Activated T-helper 1 cell treated with Interleukin-2 at 50 U/mL for 16 hours (primary cell): ENCODE measurements at regions not wholly inside any gene's neighbourhood (a gene's known extent, or its start where the extent isn't known, plus 50 kb on each side); places are given as distances from the start of the nearest gene placed in this dataset.
"Not testable (repeated sequence)": the region's sequence is repeated elsewhere in the genome, so short reads cannot be mapped to it uniquely, and the experiment has no call there.

Experiments used
- DNase-seq: peaks from one replicate; pipeline ENCODE4 v3.0.0-alpha.2; 2020; ENCODE audit warnings: low read depth

DNA sequence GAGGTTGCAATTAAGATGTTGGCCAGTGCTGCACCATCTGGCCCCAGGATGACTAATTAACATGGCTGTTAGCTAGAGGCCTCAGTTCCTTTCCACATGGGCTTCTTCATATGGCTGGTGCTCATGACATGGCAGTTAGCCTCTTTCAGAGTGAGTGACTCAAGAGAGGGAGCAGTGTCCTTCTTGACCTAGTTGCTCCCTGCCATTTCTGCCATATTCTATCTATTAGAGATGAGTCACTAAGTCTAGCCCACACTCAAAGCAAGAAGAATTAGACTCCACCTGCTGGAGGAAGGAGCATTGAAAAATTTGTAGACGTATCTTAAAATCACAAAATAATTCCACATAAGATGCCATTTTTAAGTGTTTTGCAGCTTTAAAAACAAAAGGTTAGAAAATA is 651.2 kb upstream of the CCNG1 start:
- no peak for DNase-seq

- DNase-seq: no peak
These were observed 640.9 kb upstream of the CCNG1 start for GRCh38 chr5:162796507-162796906.

- no peak for DNase-seq
These were observed 637.1 kb upstream of the CCNG1 start for GRCh38 chr5:162800301-162800700.

GRCh38 chr5:162801235-162801634 is 636.2 kb upstream of the CCNG1 start:
- no peak for DNase-seq

GRCh38 chr5:162806195-162806594 is 631.2 kb upstream of the CCNG1 start:
- no peak for DNase-seq

DNA sequence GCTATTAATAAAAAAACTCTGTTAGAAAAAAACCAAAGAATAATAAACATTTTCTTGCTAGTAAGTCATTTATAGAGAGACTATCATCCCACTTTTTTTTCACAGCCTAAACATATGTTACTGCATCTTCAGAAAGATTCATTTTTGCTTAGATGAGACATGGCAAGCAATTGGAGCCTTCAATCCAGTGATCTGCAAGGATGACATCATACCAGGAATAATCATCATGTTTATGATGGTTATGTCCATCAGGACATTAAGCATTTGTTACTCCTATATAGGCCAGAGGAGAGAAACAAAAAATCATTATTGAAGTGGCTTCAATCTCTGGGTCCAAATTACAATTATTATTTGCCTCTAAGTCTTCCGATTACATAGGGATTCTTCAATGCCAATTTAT is 626.3 kb upstream of the CCNG1 start:
- DNase-seq: no peak

DNA sequence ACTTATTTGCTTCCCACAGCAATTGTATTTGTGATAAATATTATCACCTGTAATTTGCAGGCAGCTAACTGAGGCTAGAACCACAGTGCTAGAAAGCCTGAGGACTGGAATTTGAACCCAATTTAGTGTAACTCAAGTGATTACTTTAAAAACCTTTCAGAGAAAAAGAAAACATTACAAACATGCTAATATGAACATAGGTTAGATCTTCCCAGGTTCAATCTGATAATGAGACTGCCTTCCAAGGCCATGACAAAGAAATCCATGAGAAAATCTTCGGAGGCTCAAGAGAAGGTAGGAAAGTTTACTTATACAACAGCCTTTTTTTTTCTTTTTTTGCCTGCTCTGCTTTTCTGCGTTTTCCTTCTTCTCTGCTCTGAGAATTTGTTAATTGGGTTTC is 620.6 kb upstream of the CCNG1 start:
- DNase-seq: no peak

DNA sequence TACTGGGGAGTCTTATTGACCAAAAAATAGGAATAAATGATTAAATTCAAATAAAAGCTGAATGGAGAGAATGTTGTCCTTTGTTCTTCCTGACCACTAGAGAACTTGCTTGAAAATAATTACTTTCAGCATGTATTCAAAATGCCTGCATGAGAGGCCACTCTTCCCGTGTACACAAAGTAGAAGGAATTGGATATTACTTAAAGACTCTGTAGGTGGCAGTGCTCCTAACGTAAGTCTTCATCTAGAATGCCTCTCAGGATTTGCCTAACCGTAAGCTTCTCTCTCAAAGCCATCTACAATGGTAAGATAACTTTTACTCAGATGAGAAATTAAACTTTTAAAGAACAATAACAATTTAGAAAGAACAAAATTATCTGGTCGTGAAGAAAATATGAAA is 620.0 kb upstream of the CCNG1 start:
- no peak for DNase-seq

- DNase-seq: not testable (repeated sequence)
These were observed 615.7 kb upstream of the CCNG1 start for GRCh38 chr5:162821664-162822063.

DNA sequence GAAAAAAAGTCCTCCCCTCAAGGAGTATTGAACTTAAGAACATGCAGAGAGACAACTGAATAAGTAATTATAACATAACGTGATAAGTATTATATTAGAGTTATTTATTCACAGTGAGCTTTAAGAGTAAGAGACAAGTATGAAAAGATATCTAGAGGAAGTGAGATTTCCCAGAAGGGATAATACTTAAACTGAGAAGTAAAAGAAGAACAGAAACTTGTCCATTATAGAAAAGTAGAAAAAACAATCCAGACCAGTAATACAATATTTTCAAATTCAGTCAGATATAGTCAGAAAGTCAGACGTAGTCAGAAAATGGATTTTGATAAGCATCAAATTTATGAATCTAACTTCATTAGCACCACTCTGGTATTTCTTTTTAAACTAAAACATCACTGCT is 613.0 kb upstream of the CCNG1 start:
- DNase-seq: no peak

GRCh38 chr5:162837155-162837554 is 600.2 kb upstream of the CCNG1 start:
- DNase-seq: no peak

GRCh38 chr5:162842727-162843126 is 594.7 kb upstream of the CCNG1 start:
- DNase-seq: no peak

- no peak for DNase-seq
These were observed 585.3 kb upstream of the CCNG1 start for GRCh38 chr5:162852134-162852533.

- no peak for DNase-seq
These were observed 578.6 kb upstream of the CCNG1 start for GRCh38 chr5:162858770-162859169.

- no peak for DNase-seq
These were observed 566.4 kb upstream of the CCNG1 start for GRCh38 chr5:162870966-162871365.

DNA sequence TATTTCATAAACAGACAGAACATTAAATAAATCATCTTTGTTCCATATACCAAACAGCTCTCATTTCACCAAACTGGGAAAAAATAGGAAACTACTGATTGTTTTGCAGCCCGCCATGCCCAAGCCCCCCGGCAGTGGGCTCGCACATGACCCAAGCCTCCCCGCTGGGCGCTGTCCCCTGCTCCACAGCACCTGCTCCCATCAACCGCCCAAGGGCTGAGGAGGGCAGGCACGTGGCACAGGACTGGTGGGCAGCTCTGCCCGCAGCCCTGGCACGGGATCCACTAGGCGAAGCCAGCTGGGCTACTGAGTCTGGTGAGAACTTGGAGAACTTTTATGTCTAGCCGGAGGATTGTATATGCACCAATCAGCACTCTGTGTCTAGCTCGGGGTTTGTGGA is 554.8 kb upstream of the CCNG1 start:
- DNase-seq: no peak

DNA sequence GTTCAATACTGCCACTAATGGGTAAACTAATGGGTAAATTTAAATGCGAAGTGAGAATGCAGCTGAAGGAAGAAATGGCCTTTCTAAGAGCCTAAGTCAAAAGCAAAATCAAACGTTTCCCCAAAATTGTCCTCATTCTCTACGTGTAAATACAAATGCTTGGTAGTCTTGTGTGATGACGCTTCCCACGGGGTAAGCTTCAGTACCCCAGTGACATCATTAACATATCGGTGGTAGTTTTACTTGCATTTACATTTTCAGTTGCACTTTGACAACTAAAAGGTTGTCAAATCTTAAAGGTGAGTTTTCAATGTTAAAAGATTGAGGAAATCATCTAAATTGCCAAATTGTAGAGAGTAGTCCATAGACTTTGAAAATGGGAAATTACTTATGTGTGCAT is 550.7 kb upstream of the CCNG1 start:
- no peak for DNase-seq

DNA sequence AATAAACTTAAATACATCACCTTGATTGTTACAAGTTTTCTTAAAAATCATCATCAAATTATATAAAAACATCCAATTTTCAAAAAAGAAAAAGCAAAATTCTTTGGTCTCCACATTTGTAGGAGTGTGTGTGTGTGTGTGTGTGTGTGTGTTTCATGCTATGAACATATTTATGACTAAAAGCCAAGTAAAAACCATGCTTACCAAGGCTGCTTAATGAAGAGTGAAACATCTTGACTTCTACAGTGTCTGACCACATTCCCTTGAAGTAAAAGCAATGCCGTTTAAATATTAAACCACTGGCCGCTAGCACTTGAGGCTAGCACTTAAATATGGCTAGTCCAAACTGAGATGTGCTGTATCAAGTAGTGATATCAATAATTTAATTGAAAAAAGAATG is 549.1 kb upstream of the CCNG1 start:
- DNase-seq: no peak

GRCh38 chr5:162911873-162912272 is 525.5 kb upstream of the CCNG1 start:
- no peak for DNase-seq

DNA sequence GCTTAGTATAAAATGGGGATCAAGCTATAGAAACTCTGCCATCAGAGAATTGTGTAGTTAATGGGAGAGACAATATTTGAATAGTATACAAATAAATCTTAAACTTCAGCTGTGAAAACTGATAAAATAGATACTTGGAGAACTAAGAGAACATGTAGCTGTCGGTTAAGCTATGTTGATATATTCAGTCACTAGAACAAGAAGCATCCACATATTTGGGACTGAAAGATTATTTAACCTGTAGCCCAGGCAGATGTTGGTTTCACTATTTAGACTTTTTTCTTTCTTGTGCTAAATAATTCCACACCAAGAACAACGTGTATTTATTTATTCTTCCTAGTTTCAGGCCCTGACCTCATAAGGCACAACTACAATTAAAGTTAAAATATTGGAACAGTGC is 521.0 kb upstream of the CCNG1 start:
- DNase-seq: no peak

DNA sequence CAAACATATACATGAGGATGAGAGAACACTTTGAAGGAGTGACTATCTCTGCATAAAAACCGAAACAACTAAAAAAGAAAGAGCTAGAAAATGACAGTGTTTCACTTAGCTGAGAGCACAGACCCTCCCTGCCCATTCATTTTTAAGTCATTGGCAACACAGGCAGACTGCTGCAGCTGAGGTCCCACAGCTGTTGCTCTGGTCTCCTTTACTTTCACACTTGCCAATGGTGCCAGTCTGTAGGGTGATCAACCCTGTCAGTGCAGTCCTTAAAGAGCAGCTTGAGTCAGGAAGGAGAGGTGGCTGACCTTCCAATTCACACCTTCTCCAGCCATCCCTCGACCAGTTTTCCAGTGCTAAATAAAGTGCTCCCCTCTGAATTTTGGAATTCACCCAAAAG is 508.3 kb upstream of the CCNG1 start:
- no peak for DNase-seq

DNA sequence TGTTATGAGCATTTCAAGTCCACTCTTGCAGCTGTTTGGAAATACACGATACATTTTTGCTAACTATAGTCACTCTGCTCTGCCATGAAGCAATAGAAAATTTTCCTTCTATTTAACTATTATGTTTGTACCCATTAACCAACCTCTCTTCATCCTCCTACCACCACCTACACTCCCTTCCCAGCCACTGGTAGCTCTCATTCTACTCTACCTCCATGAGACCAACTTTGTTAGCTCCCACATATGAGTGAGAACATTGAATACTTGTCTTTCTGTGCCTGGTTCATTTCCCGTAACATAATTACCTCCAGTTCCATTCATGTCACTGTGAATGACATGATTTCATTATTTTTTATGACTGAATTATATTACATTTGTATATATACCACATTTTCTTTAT is 505.9 kb upstream of the CCNG1 start:
- DNase-seq: no peak

DNA sequence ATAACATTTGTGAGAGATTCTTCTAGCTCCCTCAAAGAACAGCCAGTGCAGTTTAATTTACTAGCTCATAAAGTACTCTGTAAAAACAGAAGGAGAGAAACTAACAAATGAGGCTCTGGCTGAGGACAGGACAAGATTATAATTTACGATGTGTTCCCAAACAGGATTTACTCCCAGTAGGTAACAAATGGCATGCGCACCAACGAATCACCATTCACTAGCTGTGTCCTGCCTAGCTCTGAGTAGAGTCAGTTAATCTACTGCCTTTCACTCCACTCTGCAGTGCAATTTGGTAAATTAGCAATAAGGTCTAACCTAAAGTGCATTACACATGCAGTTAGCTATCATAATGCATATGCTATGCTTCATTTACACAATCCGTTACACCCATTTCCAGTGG is 497.4 kb upstream of the CCNG1 start:
- DNase-seq: no peak

DNA sequence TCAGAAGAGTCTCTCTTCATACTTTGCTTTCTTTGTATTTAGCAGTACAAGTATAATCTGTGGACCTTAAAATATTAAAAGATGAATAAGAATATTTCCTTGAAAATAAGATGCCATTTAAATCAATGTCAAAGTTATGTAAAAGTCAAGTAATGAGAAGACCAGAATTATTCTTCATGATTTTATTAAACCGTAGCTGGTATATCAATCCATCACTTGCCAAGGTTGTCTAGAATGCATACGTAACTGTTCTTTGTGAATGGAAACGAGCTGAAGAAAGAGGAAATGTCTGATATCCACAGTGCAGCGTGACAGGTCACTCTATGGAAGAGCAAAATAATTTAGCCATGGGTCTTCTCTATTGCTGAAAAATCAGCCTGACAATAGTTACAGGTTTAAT is 488.7 kb upstream of the CCNG1 start:
- no peak for DNase-seq

GRCh38 chr5:162956570-162956969 is 480.8 kb upstream of the CCNG1 start:
- DNase-seq: no peak
